GM12873 (cell line): ENCODE measurements at regions not wholly inside any gene's neighbourhood (a gene's known extent, or its start where the extent isn't known, plus 50 kb on each side); places are given as distances from the start of the nearest gene placed in this dataset.

Experiments
- TF ChIP-seq, protein P1 (sequence below): IDR thresholded peaks from 2 replicates; pipeline ENCODE4 v1.5.1; 2012; ENCODE audit warnings: low read depth, mild to moderate bottlenecking, moderate library complexity, low read length, control low read depth; ENCODE audit not compliant: insufficient read depth; ENCODE audit errors: missing control alignments

- TF ChIP-seq, protein P1, sequence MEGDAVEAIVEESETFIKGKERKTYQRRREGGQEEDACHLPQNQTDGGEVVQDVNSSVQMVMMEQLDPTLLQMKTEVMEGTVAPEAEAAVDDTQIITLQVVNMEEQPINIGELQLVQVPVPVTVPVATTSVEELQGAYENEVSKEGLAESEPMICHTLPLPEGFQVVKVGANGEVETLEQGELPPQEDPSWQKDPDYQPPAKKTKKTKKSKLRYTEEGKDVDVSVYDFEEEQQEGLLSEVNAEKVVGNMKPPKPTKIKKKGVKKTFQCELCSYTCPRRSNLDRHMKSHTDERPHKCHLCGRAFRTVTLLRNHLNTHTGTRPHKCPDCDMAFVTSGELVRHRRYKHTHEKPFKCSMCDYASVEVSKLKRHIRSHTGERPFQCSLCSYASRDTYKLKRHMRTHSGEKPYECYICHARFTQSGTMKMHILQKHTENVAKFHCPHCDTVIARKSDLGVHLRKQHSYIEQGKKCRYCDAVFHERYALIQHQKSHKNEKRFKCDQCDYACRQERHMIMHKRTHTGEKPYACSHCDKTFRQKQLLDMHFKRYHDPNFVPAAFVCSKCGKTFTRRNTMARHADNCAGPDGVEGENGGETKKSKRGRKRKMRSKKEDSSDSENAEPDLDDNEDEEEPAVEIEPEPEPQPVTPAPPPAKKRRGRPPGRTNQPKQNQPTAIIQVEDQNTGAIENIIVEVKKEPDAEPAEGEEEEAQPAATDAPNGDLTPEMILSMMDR = peak; percentile 63
These were observed 53.7 kb upstream of the LRRC30 start for GRCh38 chr18:7177116-7177744.

DNA sequence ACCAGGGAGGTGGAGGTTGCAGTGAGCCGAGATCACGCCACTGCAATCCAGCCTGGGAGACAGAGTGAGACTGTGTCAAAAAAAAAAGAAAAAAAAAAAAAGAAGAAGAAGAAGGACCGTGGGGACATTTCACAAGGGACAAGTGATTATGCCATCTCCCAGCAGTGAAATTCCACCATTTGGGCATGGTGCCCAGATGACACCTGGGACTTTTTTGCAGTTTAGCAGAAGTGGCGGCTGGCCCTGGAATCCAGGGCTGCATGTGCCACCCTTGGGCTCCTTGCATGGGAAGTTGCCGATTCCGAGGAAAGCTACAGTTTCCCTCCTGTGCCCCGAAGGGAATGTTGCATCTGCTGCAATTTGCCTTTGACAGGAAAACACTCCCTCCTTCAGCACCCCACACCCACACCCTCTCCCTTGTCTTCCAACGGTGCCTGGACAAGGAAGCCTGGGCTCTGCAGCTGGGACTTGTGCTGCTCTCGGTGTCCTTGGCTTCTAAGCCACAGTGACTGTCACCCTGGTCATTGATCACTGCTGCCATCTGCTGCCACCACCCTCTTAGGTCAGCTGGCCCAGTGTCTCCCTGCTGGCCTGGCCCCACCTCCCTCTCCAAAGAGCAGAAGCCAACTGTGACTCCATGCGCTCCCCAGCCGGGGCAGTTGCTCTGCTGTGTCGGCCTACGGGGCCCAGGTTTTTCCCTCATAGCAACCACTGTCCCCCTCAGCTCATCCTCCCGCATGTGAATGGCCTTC is 56.4 kb upstream of the LRRC30 start:
- TF ChIP-seq, protein P1 = no peak

- TF ChIP-seq, protein P1 = no peak
These were observed 55.6 kb upstream of the LAMA1 start for GRCh38 chr18:7173216-7173615.

- TF ChIP-seq, protein P1 = no peak
These were observed 55.0 kb upstream of the LAMA1 start for GRCh38 chr18:7172611-7173010.

GRCh38 chr18:7170292-7170691 is 52.7 kb upstream of the LAMA1 start:
- TF ChIP-seq, protein P1 = no peak

DNA sequence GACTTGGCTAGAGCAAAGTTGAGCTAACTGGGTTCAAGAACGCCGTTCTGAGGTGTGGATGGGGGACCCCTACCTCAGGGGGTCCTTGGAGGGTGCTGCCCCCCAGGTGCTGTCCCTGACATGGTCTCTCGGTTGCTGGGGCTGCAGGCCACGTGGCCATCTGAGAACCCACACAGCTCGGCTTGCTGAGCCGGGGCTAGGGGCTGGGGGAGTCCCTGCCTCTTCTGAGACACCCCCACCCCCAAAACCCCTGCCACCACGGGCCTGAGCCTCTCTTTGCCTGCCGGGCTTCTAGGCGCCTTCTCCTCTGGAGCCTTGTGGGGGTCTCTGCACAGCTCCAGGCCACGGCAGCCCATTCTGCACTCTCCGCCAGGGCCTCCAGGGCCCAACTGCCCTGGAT is 52.0 kb upstream of the LAMA1 start:
- TF ChIP-seq, protein P1 = no peak

GRCh38 chr18:7168408-7168807 is 50.8 kb upstream of the LAMA1 start:
- TF ChIP-seq, protein P1 = no peak
